ENCODE measurements at regions not wholly inside any gene's neighbourhood (a gene's known extent, or its start where the extent isn't known, plus 50 kb on each side); places are given as distances from the start of the nearest gene placed in this dataset.
A peak's percentile ranks its signal among the peaks of the same experiment; 100 is the strongest.

- in situ Hi-C loops (cut with HindIII; ENCODE audit: low pct_unique_long_range_greater_than_20kb, low sequenced_read_pairs) = no loop called here
- TF ChIP-seq JUND (IDR thresholded peaks at IDR 0.05; ENCODE audit: low read depth) = no peak
- no peak for DNase-seq (ENCODE audit: low read depth in 1 of 2, low spot score in 1 of 2)
These were observed 229.2 kb downstream of the COL12A1 start for GRCh38 chr6:74976701-74977100.

GRCh38 chr6:74976026-74976425 lies 229.8 kb downstream of the COL12A1 start:
- DNase-seq (ENCODE audit: low read depth in 1 of 2, low spot score in 1 of 2) = no peak
- in situ Hi-C loops (cut with HindIII; ENCODE audit: low pct_unique_long_range_greater_than_20kb, low sequenced_read_pairs) = no loop called here
- TF ChIP-seq JUND (IDR thresholded peaks at IDR 0.05; ENCODE audit: low read depth) = no peak

DNA sequence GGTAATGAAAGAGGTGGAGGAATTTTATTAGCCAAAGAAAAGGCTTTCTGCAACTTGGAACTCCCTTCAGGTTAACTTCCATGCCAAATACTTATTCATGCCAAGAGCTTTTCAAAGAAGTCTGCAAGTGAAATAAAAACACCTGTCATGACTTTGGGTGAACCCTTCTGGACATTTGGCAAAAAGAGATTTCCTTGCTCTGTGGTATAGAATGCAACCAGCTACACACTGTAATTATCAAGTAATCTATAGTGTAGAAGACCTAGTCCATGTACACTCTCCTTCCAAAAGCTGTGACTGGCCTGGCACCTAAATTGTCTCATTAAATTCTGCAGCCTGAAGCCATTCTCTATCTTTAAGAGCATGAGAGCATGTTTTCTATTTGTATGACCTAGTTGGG lies 232.3 kb downstream of the COL12A1 start:
- TF ChIP-seq JUND (IDR thresholded peaks at IDR 0.05; ENCODE audit: low read depth) = no peak
- in situ Hi-C loops (cut with HindIII; ENCODE audit: low pct_unique_long_range_greater_than_20kb, low sequenced_read_pairs) = no loop called here
- DNase-seq (ENCODE audit: low read depth in 1 of 2, low spot score in 1 of 2) = peak in 1 of 2 experiments; percentile 91

- DNase-seq (ENCODE audit: low read depth in 1 of 2, low spot score in 1 of 2) = no peak
- in situ Hi-C loops (cut with HindIII; ENCODE audit: low pct_unique_long_range_greater_than_20kb, low sequenced_read_pairs) = no loop called here
- TF ChIP-seq JUND (IDR thresholded peaks at IDR 0.05; ENCODE audit: low read depth) = no peak
These were observed 234.2 kb downstream of the COL12A1 start for GRCh38 chr6:74971633-74972032.

GRCh38 chr6:74969591-74970267 lies 236.1 kb downstream of the COL12A1 start:
- in situ Hi-C loops (cut with HindIII; ENCODE audit: low pct_unique_long_range_greater_than_20kb, low sequenced_read_pairs) = no loop called here
- peak in 1 of 2 experiments; percentile 94 for DNase-seq (ENCODE audit: low read depth in 1 of 2, low spot score in 1 of 2)
- TF ChIP-seq JUND (IDR thresholded peaks at IDR 0.05; ENCODE audit: low read depth) = peak; percentile 51; the same call in 1 of the 2 replicates

- in situ Hi-C loops (cut with HindIII; ENCODE audit: low pct_unique_long_range_greater_than_20kb, low sequenced_read_pairs) = no loop called here
These were observed 238.0 kb downstream of the COL12A1 start for GRCh38 chr6:74967821-74968220.

DNA sequence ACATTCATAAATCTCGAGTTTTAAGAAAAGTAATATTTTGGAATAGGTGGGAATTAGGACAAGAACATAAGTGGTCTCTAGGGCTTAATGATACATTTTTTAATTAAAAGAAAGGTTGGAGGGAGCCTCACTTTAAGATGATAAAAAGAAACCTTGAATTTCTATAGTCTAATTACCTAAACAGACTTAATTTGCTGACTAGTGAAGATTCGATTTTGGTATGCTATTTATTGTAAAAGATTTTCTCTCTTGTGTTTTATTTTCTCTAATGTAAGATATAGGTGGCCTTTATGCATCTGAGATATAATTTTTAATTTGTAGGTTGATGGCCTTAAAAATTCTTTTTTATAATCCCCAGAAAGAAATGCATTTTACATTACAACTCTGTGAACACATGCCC lies 239.1 kb downstream of the COL12A1 start:
- in situ Hi-C loops (cut with HindIII; ENCODE audit: low pct_unique_long_range_greater_than_20kb, low sequenced_read_pairs) = no loop called here
- DNase-seq (ENCODE audit: low read depth in 1 of 2, low spot score in 1 of 2) = no peak
- TF ChIP-seq JUND (IDR thresholded peaks at IDR 0.05; ENCODE audit: low read depth) = no peak

More at GRCh38 chr6:74967821-74968220, 238.0 kb downstream of the COL12A1 start:
- TF ChIP-seq JUND (IDR thresholded peaks at IDR 0.05; ENCODE audit: low read depth) = no peak
- DNase-seq (ENCODE audit: low read depth in 1 of 2, low spot score in 1 of 2) = no peak

DNA sequence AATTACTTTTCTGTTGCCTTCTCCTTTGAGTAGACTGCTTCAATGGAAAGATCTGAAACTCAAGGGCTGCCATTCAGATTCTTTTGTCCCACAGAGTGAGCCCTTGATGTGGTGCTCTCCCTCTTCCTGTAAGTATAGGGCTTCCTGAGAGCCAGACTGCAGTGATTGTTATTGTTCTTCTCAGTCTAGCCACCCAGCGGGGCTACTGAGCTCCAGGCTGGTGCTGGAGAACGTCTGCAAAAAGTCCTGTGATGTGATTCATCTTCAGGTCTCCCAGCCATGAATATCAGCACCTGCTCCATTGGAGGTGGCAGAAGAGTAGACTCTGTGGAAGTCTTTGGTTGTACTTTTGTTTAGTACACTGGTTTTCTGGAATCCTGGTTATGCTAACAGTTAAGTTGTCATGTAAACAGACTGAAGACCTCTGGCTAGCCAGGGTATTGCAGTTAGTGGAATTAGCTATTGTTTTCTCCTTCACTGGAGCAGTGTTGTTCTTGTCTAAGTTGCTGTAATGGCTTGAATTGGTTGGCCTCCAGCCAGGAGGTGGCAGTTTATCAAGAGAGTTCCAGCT lies 240.9 kb downstream of the COL12A1 start:
- no peak for DNase-seq (ENCODE audit: low read depth in 1 of 2, low spot score in 1 of 2)
- no peak for TF ChIP-seq JUND (IDR thresholded peaks at IDR 0.05; ENCODE audit: low read depth)
- in situ Hi-C loops (cut with HindIII; ENCODE audit: low pct_unique_long_range_greater_than_20kb, low sequenced_read_pairs) = no loop called here

DNA sequence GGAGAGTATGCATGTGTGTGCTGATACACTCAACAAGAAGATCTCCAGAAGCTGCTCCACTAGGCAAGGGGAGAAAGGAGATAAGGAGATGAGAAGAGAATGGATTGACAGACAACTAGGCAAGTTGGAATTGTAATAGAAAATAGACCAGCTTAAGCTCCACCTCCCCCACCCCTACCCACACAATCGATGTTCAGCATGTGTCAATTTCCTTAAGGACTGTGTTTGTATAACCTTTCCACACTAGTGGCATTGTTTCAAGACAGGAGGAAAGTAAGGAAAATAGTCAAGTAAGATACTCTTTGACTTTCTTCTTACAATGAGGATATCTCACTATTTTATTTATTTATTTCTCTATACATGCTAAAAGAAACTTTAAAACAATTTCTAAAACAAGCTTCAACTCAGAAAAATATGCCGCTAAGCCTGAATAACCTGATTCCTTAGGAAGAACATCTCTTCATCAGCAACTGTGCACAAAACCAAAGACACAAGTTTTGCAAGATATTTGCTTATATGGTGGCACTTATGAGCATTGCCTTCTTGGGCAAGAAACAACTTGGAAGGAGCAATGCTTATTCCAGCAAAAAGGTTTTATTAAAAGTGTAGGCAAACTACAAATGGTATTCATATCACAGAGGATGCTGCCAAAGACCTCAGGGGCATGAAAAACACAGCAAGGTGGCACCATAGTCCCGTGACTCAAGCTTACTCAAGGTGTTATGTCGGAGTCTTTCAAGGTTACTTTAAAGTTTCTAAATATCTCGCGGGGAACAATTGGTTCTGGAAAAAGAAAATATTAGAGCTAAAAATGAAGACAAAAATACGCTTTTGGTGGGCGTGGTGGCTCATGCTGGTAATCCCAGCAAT lies 249.1 kb downstream of the COL12A1 start:
- DNase-seq (ENCODE audit: low read depth in 1 of 2, low spot score in 1 of 2) = peak in 1 of 2 experiments; percentile 81
- in situ Hi-C loops (cut with HindIII; ENCODE audit: low pct_unique_long_range_greater_than_20kb, low sequenced_read_pairs) = no loop called here
- no peak for TF ChIP-seq JUND (IDR thresholded peaks at IDR 0.05; ENCODE audit: low read depth)

DNA sequence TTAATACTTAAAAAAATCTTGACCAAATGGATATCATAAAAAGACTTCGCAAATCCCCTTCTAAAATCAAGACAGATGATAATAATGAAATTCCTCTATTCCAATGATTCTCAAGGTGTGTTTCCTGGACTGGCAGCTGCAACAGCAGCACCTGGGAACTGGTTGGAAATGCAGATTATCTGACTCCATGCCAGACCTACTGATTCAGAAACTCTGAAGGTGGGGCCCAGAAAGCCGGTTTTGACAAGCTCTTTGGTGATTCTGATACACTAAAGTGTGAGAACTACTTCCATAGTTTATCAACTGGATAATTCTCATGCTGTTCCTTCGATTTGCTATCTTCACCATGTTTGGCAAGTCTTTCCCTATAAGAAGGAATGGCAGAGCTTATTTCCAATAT lies 252.1 kb downstream of the COL12A1 start:
- DNase-seq (ENCODE audit: low read depth in 1 of 2, low spot score in 1 of 2) = no peak
- in situ Hi-C loops (cut with HindIII; ENCODE audit: low pct_unique_long_range_greater_than_20kb, low sequenced_read_pairs) = no loop called here
- no peak for TF ChIP-seq JUND (IDR thresholded peaks at IDR 0.05; ENCODE audit: low read depth)

DNA sequence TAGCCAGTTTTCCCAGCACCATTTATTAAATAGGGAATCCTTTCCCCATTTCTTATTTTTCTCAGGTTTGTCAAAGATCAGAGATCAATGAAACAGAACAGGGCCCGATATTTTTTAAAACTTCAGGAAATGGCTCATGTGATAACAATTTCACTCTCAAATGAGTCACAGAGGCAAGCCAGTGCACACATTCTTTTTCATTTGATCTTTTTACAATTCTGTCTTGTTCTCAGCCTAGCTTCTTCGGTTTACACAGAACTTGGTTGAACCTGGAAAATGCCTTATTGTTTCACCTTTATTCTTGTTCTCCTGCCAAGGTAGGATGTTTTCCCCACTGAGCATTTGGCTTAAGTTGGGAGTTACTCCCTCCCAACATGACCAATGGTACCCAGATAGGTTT lies 258.9 kb downstream of the COL12A1 start:
- TF ChIP-seq JUND (IDR thresholded peaks at IDR 0.05; ENCODE audit: low read depth) = no peak
- no peak for DNase-seq (ENCODE audit: low read depth in 1 of 2, low spot score in 1 of 2)
- in situ Hi-C loops (cut with HindIII; ENCODE audit: low pct_unique_long_range_greater_than_20kb, low sequenced_read_pairs) = no loop called here

- no peak for DNase-seq (ENCODE audit: low read depth in 1 of 2, low spot score in 1 of 2)
- TF ChIP-seq JUND (IDR thresholded peaks at IDR 0.05; ENCODE audit: low read depth) = no peak
- in situ Hi-C loops (cut with HindIII; ENCODE audit: low pct_unique_long_range_greater_than_20kb, low sequenced_read_pairs) = no loop called here
These were observed 263.7 kb downstream of the COL12A1 start for GRCh38 chr6:74942130-74942529.

GRCh38 chr6:74941424-74941823 lies 264.4 kb downstream of the COL12A1 start:
- no peak for TF ChIP-seq JUND (IDR thresholded peaks at IDR 0.05; ENCODE audit: low read depth)
- in situ Hi-C loops (cut with HindIII; ENCODE audit: low pct_unique_long_range_greater_than_20kb, low sequenced_read_pairs) = no loop called here
- no peak for DNase-seq (ENCODE audit: low read depth in 1 of 2, low spot score in 1 of 2)
